ENCODE measurements at regions not wholly inside any gene's neighbourhood (a gene's known extent, or its start where the extent isn't known, plus 50 kb on each side); places are given as distances from the start of the nearest gene placed in this dataset.

GRCh38 chr4:18973296-18973695, 951.7 kb upstream of the LCORL start:
- TF ChIP-seq POLR2A (IDR thresholded peaks at IDR 0.05) (no peak), CTCF (IDR thresholded peaks at IDR 0.05) (no peak), EP300 (IDR thresholded peaks at IDR 0.05) (no peak), POLR2AphosphoS5 (IDR thresholded peaks at IDR 0.05) (no peak)
